Osteocyte (in vitro differentiated cells): ENCODE measurements at regions not wholly inside any gene's neighbourhood (a gene's known extent, or its start where the extent isn't known, plus 50 kb on each side); places are given as distances from the start of the nearest gene placed in this dataset.

Experiments
- DNase-seq: peaks from one replicate; pipeline ENCODE4 v3.0.0; 2021; ENCODE audit warnings: mixed read lengths; ENCODE audit not compliant: unreplicated experiment; ENCODE audit errors: extremely low spot score
- H3K27ac Mint-ChIP-seq: one replicate; pipeline ENCODE4 v1.8.0; 2021; ENCODE audit warnings: mild to moderate bottlenecking, mixed read lengths; ENCODE audit not compliant: unreplicated experiment
- H3K27me3 Mint-ChIP-seq: one replicate; pipeline ENCODE4 v1.8.0; 2021; ENCODE audit warnings: mixed read lengths; ENCODE audit not compliant: unreplicated experiment
- H3K36me3 Mint-ChIP-seq: one replicate; pipeline ENCODE4 v1.8.0; 2021; ENCODE audit warnings: mixed read lengths; ENCODE audit not compliant: unreplicated experiment
- H3K4me1 Mint-ChIP-seq: one replicate; pipeline ENCODE4 v1.8.0; 2021; ENCODE audit warnings: mixed read lengths; ENCODE audit not compliant: unreplicated experiment
- H3K4me3 Mint-ChIP-seq: one replicate; pipeline ENCODE4 v1.8.0; 2021; ENCODE audit warnings: mild to moderate bottlenecking, moderate library complexity, mixed read lengths; ENCODE audit not compliant: unreplicated experiment
- H3K9me3 Mint-ChIP-seq: one replicate; pipeline ENCODE4 v1.8.0; 2021; ENCODE audit warnings: mixed read lengths; ENCODE audit not compliant: unreplicated experiment
- CTCF ChIP-seq: fragments of 200-600 bp; sonication (generic); IDR thresholded peaks from 2 replicates; pipeline ENCODE4 v1.5.0; 2021; ENCODE audit warnings: antibody characterized with exemption, mild to moderate bottlenecking, moderate library complexity

GRCh38 chr10:123398180-123398591 lies 244.0 kb downstream of the BUB3 start:
- Mint-ChIP-seq H3K4me3 (no peak overlapping the region), H3K36me3 (no peaks in the 10 kb centered on the region), H3K27me3 (no peaks in the 10 kb centered on the region), H3K27ac (no peak overlapping the region), H3K9me3 (peaks cover 25% of the 10 kb centered on the region), H3K4me1 (no peaks in the 10 kb centered on the region)
- DNase-seq: no peak
- TF ChIP-seq CTCF: no peak

GRCh38 chr10:123398756-123399155 lies 244.6 kb downstream of the BUB3 start:
- peaks cover 31% of the 10 kb centered on the region for H3K9me3 Mint-ChIP-seq
- H3K4me3 Mint-ChIP-seq: no peak overlapping the region
- no peak for TF ChIP-seq CTCF

GRCh38 chr10:123399276-123399839 lies 245.2 kb downstream of the BUB3 start:
- H3K27ac Mint-ChIP-seq: no peak overlapping the region
- no peaks in the 10 kb centered on the region for H3K36me3 Mint-ChIP-seq
- no peaks in the 10 kb centered on the region for H3K4me1 Mint-ChIP-seq
- H3K9me3 Mint-ChIP-seq: peaks cover 34% of the 10 kb centered on the region
- no peak for TF ChIP-seq CTCF
- H3K4me3 Mint-ChIP-seq: no peak overlapping the region
- no peak for DNase-seq
- no peaks in the 10 kb centered on the region for H3K27me3 Mint-ChIP-seq

More at GRCh38 chr10:123398756-123399155, 244.6 kb downstream of the BUB3 start:
- Mint-ChIP-seq H3K4me1 (no peaks in the 10 kb centered on the region), H3K27me3 (no peaks in the 10 kb centered on the region), H3K36me3 (no peaks in the 10 kb centered on the region), H3K27ac (no peak overlapping the region)
- DNase-seq: no peak

GRCh38 chr10:123402021-123402420 lies 247.8 kb downstream of the BUB3 start:
- no peak overlapping the region for H3K4me3 Mint-ChIP-seq
- no peak overlapping the region for H3K27ac Mint-ChIP-seq

GRCh38 chr10:123402656-123403055 lies 248.5 kb downstream of the BUB3 start:
- H3K4me3 Mint-ChIP-seq: no peak overlapping the region
- H3K27me3 Mint-ChIP-seq: no peaks in the 10 kb centered on the region
- no peaks in the 10 kb centered on the region for H3K36me3 Mint-ChIP-seq
- no peak overlapping the region for H3K27ac Mint-ChIP-seq
- no peak for DNase-seq
- no peaks in the 10 kb centered on the region for H3K4me1 Mint-ChIP-seq
- H3K9me3 Mint-ChIP-seq: peaks cover 50% of the 10 kb centered on the region
- TF ChIP-seq CTCF: no peak

More at GRCh38 chr10:123402021-123402420, 247.8 kb downstream of the BUB3 start:
- Mint-ChIP-seq H3K36me3 (no peaks in the 10 kb centered on the region), H3K27me3 (no peaks in the 10 kb centered on the region), H3K4me1 (no peaks in the 10 kb centered on the region), H3K9me3 (peaks cover 47% of the 10 kb centered on the region)
- no peak for TF ChIP-seq CTCF
- DNase-seq: no peak
